Neural cell (in vitro differentiated cells): ENCODE measurements at regions not wholly inside any gene's neighbourhood (a gene's known extent, or its start where the extent isn't known, plus 50 kb on each side); places are given as distances from the start of the nearest gene placed in this dataset.

ENCODE experiments used
- CTCF ChIP-seq: fragments of 450-650 bp; IDR thresholded peaks from 2 replicates; pipeline ENCODE4 v1.5.1; 2014; ENCODE audit warnings: antibody characterized with exemption, mild to moderate bottlenecking, moderate library complexity; ENCODE audit not compliant: poor library complexity, severe bottlenecking
- EP300 ChIP-seq: fragments of 450-650 bp; conservative IDR thresholded peaks from 2 replicates; pipeline ENCODE4 v1.6.1; 2014; ENCODE audit warnings: antibody characterized with exemption, mild to moderate bottlenecking, moderate library complexity; ENCODE audit not compliant: poor library complexity, severe bottlenecking
- EZH2 ChIP-seq: fragments of 200-600, 300-800 bp; shearing (Covaris generic), sonication (generic); IDR thresholded peaks from 2 replicates; pipeline ENCODE4 v1.6.1; 2014; ENCODE audit warnings: antibody characterized with exemption, low read length, borderline replicate concordance, mild to moderate bottlenecking; ENCODE audit not compliant: insufficient read depth, poor library complexity, severe bottlenecking
- MXI1 ChIP-seq: fragments of 450-650 bp; conservative IDR thresholded peaks from 2 replicates; pipeline ENCODE4 v1.6.1; 2014; ENCODE audit warnings: antibody characterized with exemption, mild to moderate bottlenecking; ENCODE audit not compliant: poor library complexity, severe bottlenecking
- POLR2AphosphoS5 ChIP-seq: IDR thresholded peaks from 2 replicates; pipeline ENCODE4 v1.6.1; 2012
- RAD21 ChIP-seq: fragments of 450-650 bp; conservative IDR thresholded peaks from 2 replicates; pipeline ENCODE4 v1.6.1; 2014; ENCODE audit warnings: antibody characterized with exemption, mild to moderate bottlenecking, moderate library complexity
- REST ChIP-seq: IDR thresholded peaks from 2 replicates; pipeline ENCODE4 v1.6.1; 2012; ENCODE audit warnings: borderline replicate concordance
- SMC3 ChIP-seq: fragments of 450-650 bp; conservative IDR thresholded peaks from 2 replicates; pipeline ENCODE4 v1.6.1; 2014; ENCODE audit warnings: antibody characterized with exemption, mild to moderate bottlenecking, moderate library complexity; ENCODE audit not compliant: poor library complexity
- TAF1 ChIP-seq: IDR thresholded peaks from 2 replicates; pipeline ENCODE4 v1.6.1; 2012; ENCODE audit warnings: low read depth

GRCh38 chr10:120691625-120692024 is 159.5 kb upstream of the WDR11 start:
- no peak for TF ChIP-seq REST
- TF ChIP-seq CTCF, result no peak
- no peak for TF ChIP-seq TAF1
- no peak for TF ChIP-seq SMC3
- TF ChIP-seq EZH2, result no peak
- no peak for TF ChIP-seq RAD21
- TF ChIP-seq POLR2AphosphoS5, result no peak
- TF ChIP-seq EP300, result no peak
- no peak for TF ChIP-seq MXI1
